ACC112 (cell line): ENCODE measurements at regions not wholly inside any gene's neighbourhood (a gene's known extent, or its start where the extent isn't known, plus 50 kb on each side); places are given as distances from the start of the nearest gene placed in this dataset.
"Not testable (repeated sequence)": the region's sequence is repeated elsewhere in the genome, so short reads cannot be mapped to it uniquely, and the experiment has no call there.

ENCODE experiments used
- H2AFZ ChIP-seq: fragments of 200-600 bp; sonication (generic); one replicate; pipeline ENCODE4 v1.6.0; 2017; ENCODE audit warnings: antibody characterized with exemption, low read length; ENCODE audit not compliant: unreplicated experiment
- H3K27ac ChIP-seq: fragments of 200-600 bp; sonication (generic); 2 replicates; pipeline ENCODE4 v1.5.1; 2014; ENCODE audit warnings: low read depth, mild to moderate bottlenecking, antibody characterized with exemption, low read length, moderate library complexity
- H3K27me3 ChIP-seq: fragments of 200-600 bp; sonication (generic); 2 replicates; pipeline ENCODE4 v1.6.1; 2014; ENCODE audit warnings: mild to moderate bottlenecking, antibody characterized with exemption, low read length, moderate library complexity, mixed read lengths; ENCODE audit not compliant: insufficient read depth
- H3K36me3 ChIP-seq: fragments of 200-600 bp; sonication (generic); 2 replicates; pipeline ENCODE4 v1.6.1; 2016; ENCODE audit warnings: mild to moderate bottlenecking, antibody characterized with exemption, low read length, moderate library complexity, mixed read lengths; ENCODE audit not compliant: insufficient read depth
- H3K4me1 ChIP-seq: fragments of 200-600 bp; sonication (generic); one replicate; pipeline ENCODE4 v1.6.1; 2016; ENCODE audit warnings: low read length, mixed read lengths; ENCODE audit not compliant: insufficient read depth, unreplicated experiment, control insufficient read depth
- H3K4me3 ChIP-seq: fragments of 200-600 bp; sonication (generic); 2 replicates; pipeline ENCODE4 v1.5.1; 2014; ENCODE audit warnings: mild to moderate bottlenecking, low read depth, low read length
- H3K79me2 ChIP-seq: fragments of 200-600 bp; sonication (generic); one replicate; pipeline ENCODE4 v1.6.0; 2016; ENCODE audit warnings: low read length; ENCODE audit not compliant: control insufficient read depth, unreplicated experiment, insufficient read depth

GRCh38 chr4:28834120-28834519 lies 1886.0 kb upstream of the PCDH7 start:
- Histone ChIP-seq H2AFZ (no peak overlapping the region), H3K27me3 (no peaks in the 10 kb centered on the region), H3K79me2 (no peaks in the 10 kb centered on the region), H3K4me1 (no peaks in the 10 kb centered on the region), H3K4me3 (no peak overlapping the region), H3K27ac (no peak overlapping the region), H3K36me3 (no peaks in the 10 kb centered on the region)

- H2AFZ ChIP-seq: no peak overlapping the region
- H3K27ac ChIP-seq: no peak overlapping the region
- no peak overlapping the region for H3K4me3 ChIP-seq
- H3K36me3 ChIP-seq: no peaks in the 10 kb centered on the region
- no peaks in the 10 kb centered on the region for H3K4me1 ChIP-seq
- no peaks in the 10 kb centered on the region for H3K79me2 ChIP-seq
- H3K27me3 ChIP-seq: no peaks in the 10 kb centered on the region
Observed at GRCh38 chr4:28835501-28835900, 1884.7 kb upstream of the PCDH7 start.

GRCh38 chr4:28842271-28842670 lies 1877.9 kb upstream of the PCDH7 start:
- Histone ChIP-seq H3K36me3 (no peaks in the 10 kb centered on the region), H3K4me1 (no peaks in the 10 kb centered on the region), H3K27me3 (no peaks in the 10 kb centered on the region), H3K4me3 (no peak overlapping the region), H3K27ac (no peak overlapping the region), H3K79me2 (no peaks in the 10 kb centered on the region), H2AFZ (no peak overlapping the region)

- H3K4me1 ChIP-seq: no peaks in the 10 kb centered on the region
- no peaks in the 10 kb centered on the region for H3K27me3 ChIP-seq
- no peaks in the 10 kb centered on the region for H3K79me2 ChIP-seq
- no peak overlapping the region for H2AFZ ChIP-seq
- no peak overlapping the region for H3K4me3 ChIP-seq
- H3K27ac ChIP-seq: no peak overlapping the region
- no peaks in the 10 kb centered on the region for H3K36me3 ChIP-seq
Observed at GRCh38 chr4:28845158-28845557, 1875.0 kb upstream of the PCDH7 start.

GRCh38 chr4:28857028-28857427 lies 1863.1 kb upstream of the PCDH7 start:
- not testable (repeated sequence) for H3K27me3 ChIP-seq, H3K36me3 ChIP-seq, H3K27ac ChIP-seq, H3K4me1 ChIP-seq, H2AFZ ChIP-seq, H3K4me3 ChIP-seq, H3K79me2 ChIP-seq

- Histone ChIP-seq H3K36me3 (no peaks in the 10 kb centered on the region), H3K27ac (no peak overlapping the region), H3K4me3 (no peak overlapping the region), H3K79me2 (no peaks in the 10 kb centered on the region), H3K4me1 (no peaks in the 10 kb centered on the region), H2AFZ (no peak overlapping the region), H3K27me3 (no peaks in the 10 kb centered on the region)
Observed at GRCh38 chr4:28868841-28869240, 1851.3 kb upstream of the PCDH7 start.

- Histone ChIP-seq H3K27ac (no peak overlapping the region), H3K79me2 (no peaks in the 10 kb centered on the region), H3K4me3 (no peak overlapping the region), H3K36me3 (no peaks in the 10 kb centered on the region), H2AFZ (no peak overlapping the region), H3K4me1 (no peaks in the 10 kb centered on the region), H3K27me3 (no peaks in the 10 kb centered on the region)
Observed at GRCh38 chr4:28879178-28879577, 1841.0 kb upstream of the PCDH7 start.

GRCh38 chr4:28879900-28880299 lies 1840.3 kb upstream of the PCDH7 start:
- Histone ChIP-seq H2AFZ (no peak overlapping the region), H3K4me1 (no peaks in the 10 kb centered on the region), H3K4me3 (no peak overlapping the region), H3K27ac (no peak overlapping the region), H3K27me3 (no peaks in the 10 kb centered on the region), H3K79me2 (no peaks in the 10 kb centered on the region), H3K36me3 (no peaks in the 10 kb centered on the region)

- Histone ChIP-seq H3K27me3 (no peaks in the 10 kb centered on the region), H3K4me3 (no peak overlapping the region), H3K4me1 (no peaks in the 10 kb centered on the region), H2AFZ (no peak overlapping the region), H3K36me3 (no peaks in the 10 kb centered on the region), H3K79me2 (no peaks in the 10 kb centered on the region), H3K27ac (no peak overlapping the region)
Observed at GRCh38 chr4:28883211-28883610, 1837.0 kb upstream of the PCDH7 start.

GRCh38 chr4:28886934-28887333 lies 1833.2 kb upstream of the PCDH7 start:
- no peaks in the 10 kb centered on the region for H3K36me3 ChIP-seq

GRCh38 chr4:28890949-28891775 lies 1829.0 kb upstream of the PCDH7 start:
- H3K27me3 ChIP-seq: no peaks in the 10 kb centered on the region
- H3K79me2 ChIP-seq: no peaks in the 10 kb centered on the region
- no peak overlapping the region for H3K27ac ChIP-seq
- H2AFZ ChIP-seq: no peak overlapping the region
- no peak overlapping the region for H3K4me3 ChIP-seq
- H3K36me3 ChIP-seq: no peaks in the 10 kb centered on the region
- H3K4me1 ChIP-seq: no peaks in the 10 kb centered on the region

More at GRCh38 chr4:28886934-28887333, 1833.2 kb upstream of the PCDH7 start:
- Histone ChIP-seq H3K4me3 (no peak overlapping the region), H3K4me1 (no peaks in the 10 kb centered on the region), H3K79me2 (no peaks in the 10 kb centered on the region), H2AFZ (peak overlapping the region; percentile 75), H3K27me3 (no peaks in the 10 kb centered on the region), H3K27ac (no peak overlapping the region)
